Caco-2 (cell line): ENCODE measurements at regions not wholly inside any gene's neighbourhood (a gene's known extent, or its start where the extent isn't known, plus 50 kb on each side); places are given as distances from the start of the nearest gene placed in this dataset.

Experiments
- BruUV-seq: library from RNA; stranded (reverse); fragments of 400-500 nt; replicated peaks from 2 replicates; lab custom pipeline; 2021; lab: Mats Ljungman, UMichigan
- CTCF ChIA-PET: fragments of 300-600 bp; sonication (Branson Sonifier 250); formaldehyde crosslinking; loops from one replicate; lab custom pipeline; 2022; ENCODE audit warnings: antibody characterized with exemption; lab: Charles Lee
- POLR2A ChIA-PET: fragments of 300-600 bp; sonication (Branson Sonifier 250); formaldehyde crosslinking; loops from one replicate; lab custom pipeline; 2022; ENCODE audit warnings: antibody characterized with exemption; lab: Charles Lee
- DNase-seq, 2 experiments: peaks; one replicate each; pipeline versions ENCODE4 v3.0.0 to v3.0.0-alpha.2; 2020 to 2022
- H3K27me3 ChIP-seq: replicated peaks from 2 replicates; pipeline ENCODE4 v1.6.0; 2011; ENCODE audit warnings: low read length; ENCODE audit not compliant: control insufficient read depth, insufficient read depth
- H3K36me3 ChIP-seq: 2 replicates; pipeline ENCODE4 v1.5.1; 2011; ENCODE audit warnings: low read length; ENCODE audit not compliant: control insufficient read depth, insufficient read depth
- H3K4me1 ChIP-seq: fragments of 250-450 bp; sonication (Bioruptor Pico); 2 replicates; pipeline ENCODE4 v1.5.1; 2020; ENCODE audit warnings: mild to moderate bottlenecking
- H3K4me3 ChIP-seq: 2 replicates; pipeline ENCODE4 v1.5.1; 2011; ENCODE audit warnings: low read depth, mild to moderate bottlenecking, control low read depth, low read length
- H3K9me3 ChIP-seq: fragments of 250-450 bp; sonication (Bioruptor Pico); 2 replicates; pipeline ENCODE4 v1.5.1; 2020; ENCODE audit warnings: mild to moderate bottlenecking, moderate library complexity
- H3K27ac Mint-ChIP-seq: one replicate; pipeline ENCODE4 v1.8.0; 2022; ENCODE audit warnings: mixed read lengths; ENCODE audit not compliant: unreplicated experiment
- H3K27me3 Mint-ChIP-seq: one replicate; pipeline ENCODE4 v1.8.0; 2022; ENCODE audit warnings: mixed read lengths; ENCODE audit not compliant: insufficient read depth, unreplicated experiment
- H3K36me3 Mint-ChIP-seq: one replicate; pipeline ENCODE4 v1.8.0; 2022; ENCODE audit warnings: mild to moderate bottlenecking, mixed read lengths; ENCODE audit not compliant: insufficient read depth, unreplicated experiment
- H3K4me1 Mint-ChIP-seq: one replicate; pipeline ENCODE4 v1.8.0; 2022; ENCODE audit warnings: low read depth, mixed read lengths; ENCODE audit not compliant: unreplicated experiment
- H3K4me3 Mint-ChIP-seq: one replicate; pipeline ENCODE4 v1.8.0; 2022; ENCODE audit warnings: mild to moderate bottlenecking, moderate library complexity, mixed read lengths; ENCODE audit not compliant: unreplicated experiment
- H3K9me3 Mint-ChIP-seq: one replicate; pipeline ENCODE4 v1.8.0; 2022; ENCODE audit warnings: mixed read lengths; ENCODE audit not compliant: unreplicated experiment
- intact Hi-C: fragments of 100-400 bp; cut with micrococcal nuclease; formaldehyde crosslinking; loops from one replicate; pipeline ENCODE4 v1.10.0; 2022; ENCODE audit not compliant: unreplicated experiment
- TF ChIP-seq, protein P1 (sequence below), 2 experiments: fragments of 200-600 bp in 1 of 2; IDR thresholded peaks; 1 replicate in 1 of 2; 2 replicates in 1 of 2; pipeline versions ENCODE4 v1.5.1 to v1.8.0; 2011 to 2022; ENCODE audit warnings: antibody characterized with exemption in 1 of 2, control low read depth in 1 of 2, inconsistent platforms in 1 of 2, low read depth in 1 of 2, low read length in 1 of 2, mild to moderate bottlenecking in 1 of 2, moderate library complexity in 1 of 2; ENCODE audit not compliant: insufficient read depth in 1 of 2, severe bottlenecking in 1 of 2, unreplicated experiment in 1 of 2

GRCh38 chr13:26480246-26480855, 77.1 kb upstream of the WASF3 start:
- no peaks in the 10 kb centered on the region for H3K27me3 Mint-ChIP-seq
- POLR2A ChIA-PET: no interaction called here
- H3K4me3 Mint-ChIP-seq: no peak overlapping the region
- Histone ChIP-seq H3K4me3 (no peak overlapping the region), H3K36me3 (no peaks in the 10 kb centered on the region), H3K27me3 (no peaks in the 10 kb centered on the region), H3K4me1 (peaks cover 12% of the 10 kb centered on the region; the same call in 1 of the 2 replicates), H3K9me3 (no peaks in the 10 kb centered on the region)
- TF ChIP-seq, protein P1, sequence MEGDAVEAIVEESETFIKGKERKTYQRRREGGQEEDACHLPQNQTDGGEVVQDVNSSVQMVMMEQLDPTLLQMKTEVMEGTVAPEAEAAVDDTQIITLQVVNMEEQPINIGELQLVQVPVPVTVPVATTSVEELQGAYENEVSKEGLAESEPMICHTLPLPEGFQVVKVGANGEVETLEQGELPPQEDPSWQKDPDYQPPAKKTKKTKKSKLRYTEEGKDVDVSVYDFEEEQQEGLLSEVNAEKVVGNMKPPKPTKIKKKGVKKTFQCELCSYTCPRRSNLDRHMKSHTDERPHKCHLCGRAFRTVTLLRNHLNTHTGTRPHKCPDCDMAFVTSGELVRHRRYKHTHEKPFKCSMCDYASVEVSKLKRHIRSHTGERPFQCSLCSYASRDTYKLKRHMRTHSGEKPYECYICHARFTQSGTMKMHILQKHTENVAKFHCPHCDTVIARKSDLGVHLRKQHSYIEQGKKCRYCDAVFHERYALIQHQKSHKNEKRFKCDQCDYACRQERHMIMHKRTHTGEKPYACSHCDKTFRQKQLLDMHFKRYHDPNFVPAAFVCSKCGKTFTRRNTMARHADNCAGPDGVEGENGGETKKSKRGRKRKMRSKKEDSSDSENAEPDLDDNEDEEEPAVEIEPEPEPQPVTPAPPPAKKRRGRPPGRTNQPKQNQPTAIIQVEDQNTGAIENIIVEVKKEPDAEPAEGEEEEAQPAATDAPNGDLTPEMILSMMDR (IDR thresholded peaks at IDR 0.05; ENCODE audit: insufficient read depth in 1 of 2, low read depth in 1 of 2, low read length in 1 of 2, severe bottlenecking in 1 of 2, unreplicated experiment in 1 of 2): no peak
- DNase-seq: no peak
- no peaks in the 10 kb centered on the region for H3K36me3 Mint-ChIP-seq
- intact Hi-C loops: loop anchor here (5.0 kb wide), 2 partner anchors 122 to 217 kb away; no protein-coding TSS in a partner anchor
- H3K9me3 Mint-ChIP-seq: no peaks in the 10 kb centered on the region
- CTCF ChIA-PET: interaction anchor here (0.6 kb wide), 1 partner anchor 1698 kb away, joined by 3 read pairs; no protein-coding TSS in a partner anchor
- H3K27ac Mint-ChIP-seq: peak overlapping the region; percentile 10
- peaks cover 8% of the 10 kb centered on the region for H3K4me1 Mint-ChIP-seq
- no TSS peak for BruUV-seq

DNA sequence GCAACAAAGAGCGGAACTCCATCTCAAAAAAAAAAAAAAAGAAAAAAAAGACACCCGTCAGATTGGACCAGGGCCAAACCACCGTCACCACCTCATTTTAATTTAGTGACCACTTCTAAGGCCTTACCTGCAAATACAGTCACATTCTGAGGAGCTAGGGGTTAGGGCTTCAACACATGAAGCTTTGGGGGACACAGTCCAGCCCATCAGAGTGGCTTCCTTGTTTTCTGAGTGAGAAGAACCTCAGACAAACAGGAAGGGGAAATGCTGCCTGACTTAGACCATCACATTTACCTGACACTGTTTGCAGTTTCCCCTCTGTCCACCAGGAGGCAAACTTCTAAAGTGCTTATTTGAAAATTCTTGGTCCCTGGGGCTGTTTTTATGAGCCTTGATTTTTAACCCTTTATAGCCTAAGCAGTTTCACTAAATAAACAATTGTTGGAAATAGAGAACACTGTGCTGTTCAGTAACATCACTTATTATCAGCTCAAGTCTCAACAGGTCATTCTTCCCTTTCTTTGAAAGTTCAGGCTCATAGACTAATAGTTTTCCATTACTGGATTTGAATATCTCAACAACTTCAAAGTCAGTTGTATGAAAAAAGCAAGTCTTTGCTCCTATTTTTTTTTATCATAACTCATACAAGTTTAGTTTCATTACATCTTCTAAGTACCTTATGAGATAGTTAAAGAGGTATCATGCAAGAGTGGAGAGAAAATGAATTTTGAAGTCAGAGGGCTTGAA, 74.9 kb upstream of the WASF3 start:
- no TSS peak for BruUV-seq
- intact Hi-C loops: loop anchor here (2.0 to 5.0 kb wide), 3 partner anchors 120 to 215 kb away; no protein-coding TSS in a partner anchor
- no peaks in the 10 kb centered on the region for H3K9me3 ChIP-seq
- CTCF ChIA-PET: interaction anchor here (0.5 to 0.7 kb wide), 3 partner anchors 22 to 254 kb away, joined by 3 read pairs; no protein-coding TSS in a partner anchor
- peak; percentile 63 to 71 for DNase-seq
- no peaks in the 10 kb centered on the region for H3K27me3 ChIP-seq
- H3K4me1 Mint-ChIP-seq: peaks cover 8% of the 10 kb centered on the region
- no peaks in the 10 kb centered on the region for H3K36me3 ChIP-seq
- H3K27me3 Mint-ChIP-seq: no peaks in the 10 kb centered on the region
- no peaks in the 10 kb centered on the region for H3K9me3 Mint-ChIP-seq
- no peak overlapping the region for H3K27ac Mint-ChIP-seq
- no peak overlapping the region for H3K4me3 ChIP-seq
- TF ChIP-seq, protein P1 (IDR thresholded peaks at IDR 0.05; ENCODE audit: insufficient read depth in 1 of 2, low read depth in 1 of 2, low read length in 1 of 2, severe bottlenecking in 1 of 2, unreplicated experiment in 1 of 2): peak; percentile 77 to 88
- POLR2A ChIA-PET: interaction anchor here (1.5 kb wide), 1 partner anchor 296 kb away, joined by 3 read pairs; no protein-coding TSS in a partner anchor
- H3K4me1 ChIP-seq: peaks cover 12% of the 10 kb centered on the region; the same call in 1 of the 2 replicates
- no peak overlapping the region for H3K4me3 Mint-ChIP-seq
- H3K36me3 Mint-ChIP-seq: no peaks in the 10 kb centered on the region

DNA sequence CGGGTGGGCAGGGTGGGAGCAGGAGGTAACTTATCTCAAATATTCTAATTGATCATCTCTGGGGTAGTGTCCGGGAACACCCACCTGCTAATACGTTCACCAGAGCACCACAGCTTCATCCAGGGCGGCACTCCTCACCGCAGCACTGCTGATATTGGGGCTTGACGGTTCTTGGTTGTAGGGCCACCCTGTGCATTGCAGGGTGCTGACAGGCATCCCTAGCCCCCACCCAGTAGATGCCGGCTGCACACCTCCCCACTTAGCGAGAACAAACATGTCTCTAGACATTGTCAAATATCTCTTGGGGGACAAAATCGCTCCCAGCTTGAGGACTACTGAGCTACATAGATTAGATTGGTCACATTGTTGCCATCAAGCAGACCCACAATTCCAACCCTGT, 73.9 kb upstream of the WASF3 start:
- ChIA-PET POLR2A (interaction anchor here (1.5 kb wide), 1 partner anchor 297 kb away, joined by 3 read pairs; no protein-coding TSS in a partner anchor), CTCF (interaction anchor here (0.5 to 0.7 kb wide), 2 partner anchors 21 to 253 kb away, joined by 3 read pairs; no protein-coding TSS in a partner anchor)
- Mint-ChIP-seq H3K4me3 (no peak overlapping the region), H3K4me1 (peaks cover 8% of the 10 kb centered on the region), H3K36me3 (no peaks in the 10 kb centered on the region), H3K27ac (no peak overlapping the region), H3K9me3 (no peaks in the 10 kb centered on the region), H3K27me3 (no peaks in the 10 kb centered on the region)
- TF ChIP-seq, protein P1 (IDR thresholded peaks at IDR 0.05; ENCODE audit: insufficient read depth in 1 of 2, low read depth in 1 of 2, low read length in 1 of 2, severe bottlenecking in 1 of 2, unreplicated experiment in 1 of 2): no peak
- BruUV-seq: no TSS peak
- no peaks in the 10 kb centered on the region for H3K9me3 ChIP-seq
- DNase-seq: no peak
- no peak overlapping the region for H3K4me3 ChIP-seq
- H3K36me3 ChIP-seq: no peaks in the 10 kb centered on the region
- intact Hi-C loops: loop anchor here (2.0 to 5.0 kb wide), 3 partner anchors 119 to 214 kb away; no protein-coding TSS in a partner anchor
- H3K27me3 ChIP-seq: no peaks in the 10 kb centered on the region
- H3K4me1 ChIP-seq: peaks cover 12% of the 10 kb centered on the region; the same call in 1 of the 2 replicates
